Stomach (tissue), 8 donors: ENCODE measurements at regions not wholly inside any gene's neighbourhood (a gene's known extent, or its start where the extent isn't known, plus 50 kb on each side); places are given as distances from the start of the nearest gene placed in this dataset.

Experiments
- DNase-seq, 2 donors: peaks; one replicate each; pipeline versions ENCODE4 v3.0.0 to v3.0.0-alpha.2; 2013 to 2019
- H3K27ac ChIP-seq, 5 donors: fragments of 200-600 bp in 4 of 5; sonication (generic) in 4 of 5; one replicate each; pipeline ENCODE4 v1.5.1; 2013 to 2019; ENCODE audit warnings: mild to moderate bottlenecking in 1 of 5, moderate library complexity in 1 of 5
- H3K27me3 ChIP-seq, 3 donors: fragments of 200-600 bp; sonication (generic); one replicate each; pipeline ENCODE4 v1.5.1; 2017 to 2019; ENCODE audit warnings: mixed run types in 1 of 3
- H3K36me3 ChIP-seq, 4 donors: fragments of 200-600 bp; sonication (generic); 1 replicate in 3 of 4; 2 replicates in 1 of 4; pipeline ENCODE4 v1.5.1; 2016 to 2019
- H3K4me1 ChIP-seq, 4 donors: fragments of 200-600 bp; sonication (generic); one replicate each; pipeline ENCODE4 v1.5.1; 2016 to 2019
- H3K4me3 ChIP-seq, 4 donors: fragments of 200-600 bp; sonication (generic) in 3 of 4; one replicate each; pipeline ENCODE4 v1.5.1; 2016 to 2019; ENCODE audit warnings: mild to moderate bottlenecking in 1 of 4
- H3K9me3 ChIP-seq, 4 donors: fragments of 200-600 bp; sonication (generic); one replicate each; pipeline ENCODE4 v1.5.1; 2016 to 2019
- EP300 ChIP-seq: sonication (generic); formaldehyde crosslinking; IDR thresholded peaks from one replicate; pipeline ENCODE4 v1.6.1; 2017; ENCODE audit warnings: antibody characterized with exemption
- POLR2A ChIP-seq, 4 donors: fragments of 450-650 bp; IDR thresholded peaks; one replicate each; pipeline ENCODE4 v1.6.1; 2016; ENCODE audit warnings: antibody characterized with exemption in 4 of 4, control low read depth in 2 of 4, mild to moderate bottlenecking in 1 of 4, moderate library complexity in 1 of 4
- POLR2AphosphoS5 ChIP-seq, 3 donors: sonication (generic); formaldehyde crosslinking; IDR thresholded peaks; one replicate each; pipeline ENCODE4 v1.6.1; 2016; ENCODE audit warnings: antibody characterized with exemption in 3 of 3
- WGBS, 5 donors: extraction: QIAGEN DNeasy Blood & Tissue Kit in 3 of 5; methylation state at CpG; one replicate each; pipeline versions ENCODE4 v1.1.5 to v1.1.7; 2013 to 2018; 5-methylcytosine and 5-hydroxymethylcytosine counted together
- intact Hi-C: fragments of 100-400 bp; cut with DNase I; formaldehyde crosslinking; loops from one replicate; pipeline ENCODE4 v1.15.1; 2023; ENCODE audit warnings: low total_unique reads
- TF ChIP-seq, protein P1 (sequence below), 7 experiments: fragments of 450-650 bp in 4 of 7; fragments of 200-600 bp in 3 of 7; sonication (generic) in 3 of 7; IDR thresholded peaks; one replicate each; pipeline ENCODE4 v1.5.1; 2016 to 2019; ENCODE audit warnings: antibody characterized with exemption in 7 of 7, control low read depth in 2 of 7, mild to moderate bottlenecking in 1 of 7
- donor health status: healthy with polysubstance abuse.
- donor health status: Bipolar disorder and iron deficiency.
- donor health status: healthy.

DNA sequence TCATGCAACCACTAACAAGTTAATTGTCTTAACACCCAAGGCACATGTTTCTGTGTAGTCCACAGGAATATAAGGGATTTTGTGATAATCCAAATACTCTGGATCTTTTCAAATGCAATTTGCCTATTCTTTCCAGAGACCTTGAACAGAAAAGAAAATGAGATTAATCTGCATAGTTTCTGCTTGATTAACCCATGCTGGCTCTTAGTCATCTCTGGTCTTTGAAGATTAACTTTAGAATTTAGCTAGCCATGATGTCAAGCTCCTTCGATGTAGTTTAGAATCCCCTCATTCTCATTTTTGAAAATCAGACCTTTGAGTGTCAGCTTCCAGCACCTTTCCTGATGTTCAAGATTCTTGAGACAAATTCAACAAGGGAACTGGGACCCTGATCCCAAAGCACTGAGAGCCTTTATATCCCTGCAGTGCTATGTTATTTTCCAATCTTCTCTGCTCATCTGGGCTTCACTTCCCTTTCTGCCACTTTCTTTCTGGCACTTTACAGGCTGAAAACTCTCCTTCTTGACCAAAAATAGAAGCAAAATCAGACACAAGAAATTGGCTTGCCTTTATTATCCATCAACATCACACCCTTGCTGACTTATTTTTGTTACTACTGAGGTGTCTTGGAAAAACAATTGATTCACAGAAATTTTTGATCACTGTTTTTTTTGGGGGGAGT is 155.5 kb downstream of the PALM2AKAP2 start:
- Histone ChIP-seq H3K4me1 (no peaks in the 10 kb centered on the region), H3K27me3 (no peaks in the 10 kb centered on the region), H3K36me3 (no peaks in the 10 kb centered on the region), H3K27ac (no peak overlapping the region), H3K4me3 (no peak overlapping the region), H3K9me3 (no peaks in the 10 kb centered on the region)
- intact Hi-C loops: no loop called here
- TF ChIP-seq, protein P1, sequence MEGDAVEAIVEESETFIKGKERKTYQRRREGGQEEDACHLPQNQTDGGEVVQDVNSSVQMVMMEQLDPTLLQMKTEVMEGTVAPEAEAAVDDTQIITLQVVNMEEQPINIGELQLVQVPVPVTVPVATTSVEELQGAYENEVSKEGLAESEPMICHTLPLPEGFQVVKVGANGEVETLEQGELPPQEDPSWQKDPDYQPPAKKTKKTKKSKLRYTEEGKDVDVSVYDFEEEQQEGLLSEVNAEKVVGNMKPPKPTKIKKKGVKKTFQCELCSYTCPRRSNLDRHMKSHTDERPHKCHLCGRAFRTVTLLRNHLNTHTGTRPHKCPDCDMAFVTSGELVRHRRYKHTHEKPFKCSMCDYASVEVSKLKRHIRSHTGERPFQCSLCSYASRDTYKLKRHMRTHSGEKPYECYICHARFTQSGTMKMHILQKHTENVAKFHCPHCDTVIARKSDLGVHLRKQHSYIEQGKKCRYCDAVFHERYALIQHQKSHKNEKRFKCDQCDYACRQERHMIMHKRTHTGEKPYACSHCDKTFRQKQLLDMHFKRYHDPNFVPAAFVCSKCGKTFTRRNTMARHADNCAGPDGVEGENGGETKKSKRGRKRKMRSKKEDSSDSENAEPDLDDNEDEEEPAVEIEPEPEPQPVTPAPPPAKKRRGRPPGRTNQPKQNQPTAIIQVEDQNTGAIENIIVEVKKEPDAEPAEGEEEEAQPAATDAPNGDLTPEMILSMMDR (IDR thresholded peaks at IDR 0.05): no peak
- TF ChIP-seq POLR2A (IDR thresholded peaks at IDR 0.05) (no peak), EP300 (no peak), POLR2AphosphoS5 (IDR thresholded peaks at IDR 0.05) (no peak)
- 76 to 91% (median 85%) methylated on average over 1 of the region's 1 CpG for WGBS, 5 donors
- no peak for DNase-seq

DNA sequence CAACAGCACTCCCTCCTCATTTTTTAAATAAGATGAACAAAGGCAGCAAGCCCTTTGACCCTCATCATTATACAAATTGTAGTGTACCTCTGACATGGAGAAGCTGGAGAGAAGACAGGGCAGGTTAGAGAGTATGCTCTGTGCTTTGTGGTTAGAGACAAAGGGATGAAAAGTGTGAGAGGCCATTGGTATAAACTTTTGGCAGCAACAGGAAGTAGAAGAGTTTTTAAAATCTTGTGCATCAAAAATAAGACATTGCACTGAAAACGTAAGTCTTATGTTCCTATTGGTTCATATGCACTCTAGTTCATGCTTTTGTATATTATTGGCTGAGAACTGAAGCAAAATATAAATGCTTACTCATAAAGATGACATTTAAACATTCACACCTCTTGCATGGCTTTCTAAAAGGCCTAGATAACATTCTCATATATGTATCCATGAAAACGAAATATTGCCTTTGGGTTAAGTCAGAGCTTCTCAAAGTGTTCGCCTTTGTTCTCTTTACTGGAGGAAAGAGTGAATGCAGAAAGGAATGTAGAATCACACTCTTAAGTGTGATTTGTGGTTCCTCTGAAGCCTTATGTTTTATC is 158.0 kb downstream of the PALM2AKAP2 start:
- H3K9me3 ChIP-seq: no peaks in the 10 kb centered on the region

DNA sequence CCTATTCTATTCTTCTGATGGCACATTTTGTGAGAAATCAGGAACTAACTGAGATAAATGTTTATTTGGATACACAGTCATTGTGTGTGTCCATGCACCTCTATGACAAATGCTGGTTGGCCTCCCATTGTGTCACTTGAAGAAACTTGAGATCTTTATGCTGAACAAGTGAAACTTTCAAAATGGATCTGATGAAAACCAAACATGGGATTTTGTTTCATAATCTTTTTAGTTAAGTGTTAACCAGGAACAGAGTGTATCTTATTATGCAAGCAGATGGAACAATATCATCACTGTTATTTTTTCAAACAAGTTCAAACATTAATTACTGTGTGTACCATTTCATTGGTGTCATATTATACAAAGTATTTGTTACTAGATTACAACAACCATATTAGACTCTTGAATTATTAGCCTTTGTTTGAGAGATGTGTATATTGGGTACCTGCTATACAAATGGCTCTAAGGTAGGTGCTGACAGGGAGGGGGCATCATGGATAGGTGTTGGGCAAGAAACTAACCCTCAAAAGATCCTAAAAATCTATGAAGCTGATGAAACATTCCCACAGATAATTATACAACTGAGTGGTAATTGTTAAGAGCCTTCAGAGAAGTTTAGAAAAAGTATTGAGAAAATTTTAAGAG is 159.8 kb downstream of the PALM2AKAP2 start:
- Histone ChIP-seq H3K36me3 (no peaks in the 10 kb centered on the region), H3K27ac (no peak overlapping the region), H3K4me3 (no peak overlapping the region), H3K4me1 (no peaks in the 10 kb centered on the region), H3K9me3 (no peaks in the 10 kb centered on the region), H3K27me3 (no peaks in the 10 kb centered on the region)
- intact Hi-C loops: no loop called here
- DNase-seq: no peak
- TF ChIP-seq POLR2AphosphoS5 (IDR thresholded peaks at IDR 0.05): no peak

More for the DNA sequence above, 158.0 kb downstream of the PALM2AKAP2 start:
- Histone ChIP-seq H3K27me3 (no peaks in the 10 kb centered on the region), H3K36me3 (no peaks in the 10 kb centered on the region), H3K4me1 (no peaks in the 10 kb centered on the region), H3K4me3 (no peak overlapping the region), H3K27ac (no peak overlapping the region)
- no peak for DNase-seq
- intact Hi-C loops: no loop called here
- TF ChIP-seq EP300 (no peak), POLR2A (IDR thresholded peaks at IDR 0.05) (no peak), POLR2AphosphoS5 (IDR thresholded peaks at IDR 0.05) (no peak)
- TF ChIP-seq, protein P1 (IDR thresholded peaks at IDR 0.05): no peak
- 79 to 85% (median 84%) methylated on average over 3 of the region's 3 CpGs for WGBS, 5 donors

DNA sequence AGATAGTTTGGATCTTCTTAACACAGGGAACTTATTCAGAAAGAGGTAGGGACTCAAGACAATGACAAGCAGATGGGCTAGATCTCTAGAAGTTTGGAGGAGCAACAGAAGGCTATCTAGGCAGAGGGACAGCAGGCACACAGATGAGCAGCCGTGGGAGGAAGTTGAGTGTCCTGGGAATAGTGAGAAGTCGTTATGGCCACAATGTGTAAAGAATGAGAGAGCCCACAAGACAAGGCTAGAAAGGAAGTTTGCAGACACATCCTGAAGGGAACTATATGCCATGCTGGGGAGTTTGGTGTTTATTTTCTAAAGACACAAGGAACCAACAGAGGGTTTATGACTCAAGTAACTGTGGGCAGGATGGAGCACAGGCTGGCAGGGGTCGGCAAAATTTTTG is 160.6 kb downstream of the PALM2AKAP2 start:
- intact Hi-C loops: no loop called here
- Histone ChIP-seq H3K27me3 (no peaks in the 10 kb centered on the region), H3K9me3 (no peaks in the 10 kb centered on the region), H3K36me3 (no peaks in the 10 kb centered on the region), H3K4me1 (no peaks in the 10 kb centered on the region), H3K27ac (no peak overlapping the region), H3K4me3 (no peak overlapping the region)
- TF ChIP-seq, protein P1 (IDR thresholded peaks at IDR 0.05): no peak
- no peak for TF ChIP-seq POLR2A (IDR thresholded peaks at IDR 0.05)
- no peak for TF ChIP-seq POLR2AphosphoS5 (IDR thresholded peaks at IDR 0.05)
- no peak for TF ChIP-seq EP300
- 70 to 76% (median 73%) methylated on average over 3 of the region's 3 CpGs for WGBS, 5 donors
- no peak for DNase-seq

DNA sequence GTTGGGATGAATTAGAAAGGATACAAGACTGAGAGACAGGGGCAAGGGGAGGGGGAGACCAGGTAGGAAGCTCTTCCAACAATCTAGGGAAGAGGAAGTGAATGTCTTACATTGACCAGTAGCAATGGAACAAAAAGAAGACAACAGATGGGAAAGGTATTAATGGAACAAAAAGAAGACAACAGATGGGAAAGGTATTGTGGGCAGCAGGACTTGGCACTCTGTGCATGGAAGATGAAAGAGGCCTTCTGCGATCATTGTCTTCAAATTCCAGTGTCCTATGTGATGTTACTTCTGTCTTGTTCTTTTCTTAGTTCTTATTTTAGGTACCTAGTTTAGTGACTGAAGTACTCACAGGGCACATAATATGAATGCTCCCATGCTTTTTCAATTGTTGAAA is 161.8 kb downstream of the PALM2AKAP2 start:
- 95 to 100% (median 100%) methylated on average over 1 of the region's 1 CpG for WGBS, 5 donors
- TF ChIP-seq EP300 (no peak), POLR2A (IDR thresholded peaks at IDR 0.05) (no peak), POLR2AphosphoS5 (IDR thresholded peaks at IDR 0.05) (no peak)
- TF ChIP-seq, protein P1 (IDR thresholded peaks at IDR 0.05): no peak
- H3K27ac ChIP-seq: no peak overlapping the region
- H3K36me3 ChIP-seq: no peaks in the 10 kb centered on the region
- no peaks in the 10 kb centered on the region for H3K4me1 ChIP-seq
- H3K27me3 ChIP-seq: no peaks in the 10 kb centered on the region
- no peak for DNase-seq
- no peak overlapping the region for H3K4me3 ChIP-seq
- H3K9me3 ChIP-seq: no peaks in the 10 kb centered on the region
- intact Hi-C loops: no loop called here
